ENCODE measurements at regions not wholly inside any gene's neighbourhood (a gene's known extent, or its start where the extent isn't known, plus 50 kb on each side); places are given as distances from the start of the nearest gene placed in this dataset.

DNA sequence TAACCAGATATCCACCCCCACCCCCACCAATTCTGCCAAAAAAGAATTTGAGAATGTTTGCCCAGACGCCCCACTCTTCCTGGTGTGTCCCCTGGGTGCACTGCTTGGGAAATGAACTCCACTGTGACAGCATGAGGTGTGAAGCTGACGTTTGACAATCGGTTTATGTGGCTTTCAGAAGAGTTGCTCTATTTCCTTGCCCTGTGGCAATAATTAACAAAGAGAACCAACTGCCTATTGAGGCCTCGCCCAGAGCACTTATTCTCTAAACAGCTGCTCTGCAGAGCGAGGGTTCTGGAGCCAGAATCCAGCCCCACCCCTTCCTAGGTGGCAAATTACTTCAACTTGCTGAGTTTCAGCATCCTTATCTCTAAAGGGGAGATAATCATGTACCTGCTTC lies 115.8 kb upstream of the SIX3 start:
- DNase-seq = no peak

DNA sequence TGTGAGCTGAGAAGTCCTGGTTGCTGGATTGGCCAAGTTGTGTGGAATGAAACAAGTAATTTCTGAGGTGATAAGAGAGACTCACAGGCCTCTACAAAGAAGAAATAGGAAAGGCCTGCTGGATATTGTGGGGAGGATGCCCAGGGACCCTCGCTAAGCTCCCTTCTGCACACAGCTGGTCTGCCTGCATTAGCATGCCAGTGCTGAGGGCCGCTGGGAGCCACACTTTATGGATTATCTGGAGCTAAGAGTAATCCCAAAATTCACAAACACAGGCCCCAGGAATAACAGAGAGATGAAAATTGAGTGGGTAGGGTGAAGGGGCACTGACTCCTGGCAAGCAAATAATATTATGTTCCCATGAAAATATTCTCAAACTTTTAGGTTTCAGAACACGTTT lies 114.9 kb upstream of the SIX3 start:
- no peak for DNase-seq

DNA sequence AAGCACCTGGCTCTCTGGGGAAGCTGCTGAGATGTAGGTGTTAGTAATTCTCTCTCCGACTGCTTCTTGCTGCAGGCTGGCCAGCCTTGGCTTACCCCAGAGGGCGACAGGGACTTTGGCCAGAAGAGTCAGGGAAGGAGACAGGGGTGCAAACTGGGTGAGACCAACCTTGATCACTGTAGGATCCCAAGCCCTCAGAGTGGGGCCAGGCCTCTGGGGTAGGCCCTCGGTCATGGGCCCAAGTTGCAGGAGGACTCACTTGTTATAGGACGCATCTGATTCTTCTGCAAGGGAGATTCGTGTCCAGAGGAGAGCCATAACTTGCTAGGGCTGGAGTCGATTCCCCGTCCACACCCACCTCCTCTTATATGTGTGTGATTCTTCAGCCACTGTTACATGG lies 111.7 kb upstream of the SIX3 start:
- no peak for DNase-seq

DNA sequence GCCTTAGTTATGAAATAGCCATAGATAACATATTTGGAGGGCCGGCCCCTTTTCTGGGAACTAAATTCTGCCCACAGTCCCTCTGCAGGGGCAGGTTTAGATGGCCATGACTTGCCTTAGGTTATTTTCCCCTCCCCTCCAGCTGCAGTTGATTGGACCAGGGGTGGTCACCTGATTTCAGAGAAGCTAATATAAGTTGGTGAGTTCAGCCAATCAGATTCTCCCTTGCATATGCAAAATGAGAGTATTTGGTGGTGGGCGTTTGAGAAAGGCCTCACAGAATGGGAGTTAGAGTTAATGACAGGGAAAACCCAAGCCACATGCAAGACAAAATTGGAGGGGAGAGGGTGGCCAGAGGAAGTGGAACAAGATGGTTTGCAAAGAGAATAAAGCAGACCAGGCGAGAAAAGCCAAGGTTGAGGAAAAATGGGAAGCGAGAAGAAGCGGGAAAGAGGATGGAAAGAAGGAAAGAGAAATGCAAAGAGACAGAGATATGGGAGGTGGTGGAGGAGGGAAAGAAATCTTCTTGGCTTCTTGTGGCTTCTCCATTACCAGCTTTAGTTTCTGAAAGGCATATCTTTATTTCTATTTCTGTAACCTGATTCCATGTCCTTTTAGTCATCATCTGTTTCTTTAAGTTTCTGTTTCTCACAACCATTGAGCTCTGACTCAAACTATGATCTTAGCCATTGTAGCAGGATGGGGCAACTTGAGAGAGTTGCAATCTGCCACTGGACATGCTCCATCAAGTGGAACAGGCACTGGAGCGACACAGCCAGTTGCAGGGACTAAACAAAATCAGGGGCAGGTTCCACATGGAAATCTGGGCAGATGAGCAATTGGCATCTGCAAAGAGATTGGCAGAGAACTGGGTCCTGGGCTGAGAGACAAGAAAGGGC lies 108.1 kb upstream of the SIX3 start:
- no peak for DNase-seq

DNA sequence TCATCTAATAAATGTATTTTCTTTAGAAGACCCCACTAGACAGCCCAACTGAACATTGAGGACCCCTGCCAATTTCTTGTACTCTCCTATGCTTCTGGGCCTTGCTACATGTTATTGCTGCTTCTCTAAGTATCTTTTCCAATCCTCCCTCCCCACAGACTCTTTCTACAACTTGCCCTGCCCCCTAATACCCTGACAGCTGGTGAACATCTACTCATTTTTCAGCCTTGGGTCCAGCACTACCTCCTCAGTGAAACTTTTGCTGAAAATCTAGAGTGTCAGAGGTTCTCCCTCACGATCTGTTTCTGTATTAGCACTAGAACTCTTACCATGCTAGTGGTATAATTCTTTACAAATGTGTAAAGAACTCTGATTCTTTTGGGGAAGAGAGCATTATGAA lies 106.8 kb upstream of the SIX3 start:
- no peak for DNase-seq

DNA sequence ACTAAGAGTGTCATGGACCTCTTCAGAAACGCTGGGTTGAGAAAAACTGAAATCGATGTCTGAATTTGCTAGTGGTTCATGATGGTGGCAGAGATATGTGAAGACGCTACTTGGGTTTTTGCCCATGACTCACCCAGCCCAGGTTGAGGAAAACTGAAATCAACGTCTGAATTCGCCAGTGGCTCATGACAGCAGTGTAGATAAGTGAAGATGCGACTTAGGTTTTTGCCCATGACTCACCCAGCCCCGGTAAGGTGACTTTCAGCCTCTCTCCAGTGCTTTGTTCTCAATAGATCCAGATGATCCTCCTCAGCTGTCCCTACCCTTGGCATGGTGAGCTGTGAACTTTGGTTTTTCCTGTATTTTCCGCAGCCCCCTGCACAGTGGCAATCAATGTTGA lies 105.3 kb upstream of the SIX3 start:
- DNase-seq = peak; percentile 29

DNA sequence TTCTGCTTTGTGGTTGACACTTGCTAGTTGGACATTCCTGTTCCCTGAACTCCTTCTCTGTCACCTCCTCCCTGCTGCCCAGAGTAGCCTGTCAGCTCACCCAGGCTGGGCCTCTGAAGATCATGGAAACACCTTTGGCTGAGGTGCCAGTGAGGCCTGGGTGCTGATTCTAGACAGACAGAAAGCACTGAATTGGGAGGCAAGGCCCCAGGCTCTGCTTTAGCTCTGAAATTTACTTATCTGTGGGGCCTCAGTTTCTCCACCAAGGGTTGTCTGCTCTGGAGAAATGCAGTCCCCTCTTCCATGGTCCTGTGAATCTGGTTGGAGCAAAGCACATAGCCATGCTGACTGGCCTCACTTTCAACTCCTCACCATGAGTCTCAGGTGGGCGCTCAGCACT lies 104.6 kb upstream of the SIX3 start:
- DNase-seq = no peak

DNA sequence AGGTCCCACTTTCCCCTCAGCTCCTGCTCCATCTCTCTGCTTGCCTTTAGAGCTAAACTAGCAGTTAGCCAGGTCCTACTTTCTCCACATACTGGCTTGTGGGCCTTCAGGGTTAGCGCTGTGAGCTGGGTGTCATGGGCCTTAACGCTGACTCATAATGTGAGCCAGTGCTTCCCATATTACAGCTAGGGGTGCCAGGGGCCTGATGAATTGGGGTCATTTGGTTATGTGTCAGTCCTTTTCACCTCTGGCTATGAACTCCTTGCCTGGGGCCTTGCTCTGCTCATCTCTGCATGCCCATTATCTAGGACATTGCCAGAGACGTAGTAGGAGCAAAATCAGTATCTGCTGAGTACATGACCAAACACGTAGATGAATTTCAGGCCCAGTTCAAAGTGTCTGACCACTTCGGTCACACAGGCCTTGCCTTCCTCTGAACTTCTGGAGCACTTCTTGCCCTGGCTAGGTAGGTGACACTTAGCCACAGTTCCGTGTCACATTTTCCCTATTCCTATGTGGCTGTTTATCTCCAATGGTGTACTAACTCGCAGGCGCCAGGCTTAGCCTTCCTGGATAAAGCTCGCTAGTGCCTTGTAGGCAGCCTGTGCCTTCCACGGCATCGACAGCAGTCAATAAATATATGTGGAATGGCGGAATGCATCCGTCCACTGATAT lies 103.2 kb upstream of the SIX3 start:
- DNase-seq = no peak

DNA sequence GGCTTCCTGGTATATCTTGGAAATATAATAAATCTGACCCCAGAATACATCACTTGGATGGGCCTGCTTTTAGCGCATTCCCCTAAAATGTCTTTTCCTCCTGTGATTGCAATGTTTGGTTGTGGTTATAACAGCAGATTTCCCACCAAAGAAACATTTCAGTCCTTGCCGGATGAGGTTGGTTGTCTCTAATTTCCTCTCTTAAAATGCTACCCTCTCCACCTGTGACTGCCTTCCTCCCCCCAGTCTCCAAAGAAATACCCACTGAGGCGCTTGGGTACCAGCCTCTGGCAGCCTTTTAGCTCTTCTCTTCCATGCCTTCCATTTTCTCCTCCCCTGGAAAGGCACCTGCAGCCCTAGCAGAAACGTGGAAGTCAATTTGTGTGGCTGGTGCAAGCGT lies 102.1 kb upstream of the SIX3 start:
- DNase-seq = no peak

DNA sequence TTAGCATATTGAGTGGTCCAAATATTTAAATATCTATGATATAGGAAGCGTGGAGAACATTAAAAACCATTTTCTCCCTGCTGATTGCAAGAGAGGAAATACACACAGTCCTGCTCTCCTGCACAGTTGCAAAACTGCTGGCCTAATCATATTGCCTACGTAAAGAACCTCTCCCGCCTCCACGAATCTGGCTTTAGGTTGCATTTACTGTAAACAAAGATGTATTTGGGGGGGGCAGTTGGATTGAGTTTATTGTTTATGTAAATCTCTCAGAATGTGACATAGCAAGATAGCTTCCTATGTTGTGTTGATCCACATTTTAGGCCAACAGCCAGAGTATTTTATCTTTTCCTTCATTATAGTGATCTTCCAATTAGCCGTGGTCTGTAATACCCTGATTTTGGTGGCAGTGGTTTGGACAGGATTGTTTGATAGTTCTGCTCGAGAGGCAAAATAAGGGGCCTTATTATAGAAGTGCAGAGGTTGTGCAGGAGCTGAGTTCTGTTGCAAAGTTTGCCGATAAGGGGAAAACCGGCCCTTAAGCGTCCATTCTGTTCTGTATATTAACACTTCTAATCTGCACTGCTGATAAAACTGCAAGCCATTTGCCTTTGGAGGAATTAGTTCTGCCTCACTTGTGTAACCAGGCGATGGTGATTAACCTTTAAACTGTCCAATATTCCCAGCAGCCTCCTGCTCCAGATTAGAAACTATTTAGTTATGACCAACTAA lies 101.6 kb upstream of the SIX3 start:
- no peak for DNase-seq

DNA sequence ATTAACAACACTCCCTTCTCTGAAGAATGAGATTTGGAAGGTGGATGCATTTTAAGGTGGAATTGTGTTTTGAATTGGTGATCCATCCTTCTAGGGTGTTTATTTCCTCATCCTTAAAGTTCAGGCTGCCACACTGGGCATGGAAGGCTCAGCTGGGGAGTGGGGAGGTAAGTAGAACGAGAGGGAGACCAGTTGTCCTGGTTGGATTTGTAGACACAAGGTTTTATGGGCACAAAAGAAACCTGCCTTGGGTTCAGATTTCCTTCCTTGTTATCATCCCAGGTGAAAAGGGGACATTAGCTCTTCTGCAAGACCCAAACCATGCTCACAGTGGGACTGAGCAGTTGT lies 101.0 kb upstream of the SIX3 start:
- DNase-seq = no peak

DNA sequence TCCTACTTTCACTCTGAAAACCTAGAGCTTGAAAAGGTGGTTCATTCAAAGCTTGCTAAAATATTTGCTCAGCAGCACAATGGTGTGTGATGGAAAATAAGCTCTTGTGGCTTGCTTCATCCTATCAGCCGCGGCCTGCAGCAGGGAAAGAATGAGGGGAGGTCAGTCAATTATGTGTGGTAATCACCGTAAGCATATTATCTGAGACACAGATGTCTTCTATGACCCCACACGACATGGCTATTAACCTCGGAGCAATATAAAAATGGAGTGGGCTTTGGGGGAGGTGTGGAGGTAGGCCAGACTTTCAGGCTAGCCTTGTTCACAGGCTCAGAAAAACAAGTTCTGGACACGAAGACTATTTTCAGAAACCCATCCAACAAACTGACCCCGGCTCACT lies 98.4 kb upstream of the SIX3 start:
- no peak for DNase-seq

DNA sequence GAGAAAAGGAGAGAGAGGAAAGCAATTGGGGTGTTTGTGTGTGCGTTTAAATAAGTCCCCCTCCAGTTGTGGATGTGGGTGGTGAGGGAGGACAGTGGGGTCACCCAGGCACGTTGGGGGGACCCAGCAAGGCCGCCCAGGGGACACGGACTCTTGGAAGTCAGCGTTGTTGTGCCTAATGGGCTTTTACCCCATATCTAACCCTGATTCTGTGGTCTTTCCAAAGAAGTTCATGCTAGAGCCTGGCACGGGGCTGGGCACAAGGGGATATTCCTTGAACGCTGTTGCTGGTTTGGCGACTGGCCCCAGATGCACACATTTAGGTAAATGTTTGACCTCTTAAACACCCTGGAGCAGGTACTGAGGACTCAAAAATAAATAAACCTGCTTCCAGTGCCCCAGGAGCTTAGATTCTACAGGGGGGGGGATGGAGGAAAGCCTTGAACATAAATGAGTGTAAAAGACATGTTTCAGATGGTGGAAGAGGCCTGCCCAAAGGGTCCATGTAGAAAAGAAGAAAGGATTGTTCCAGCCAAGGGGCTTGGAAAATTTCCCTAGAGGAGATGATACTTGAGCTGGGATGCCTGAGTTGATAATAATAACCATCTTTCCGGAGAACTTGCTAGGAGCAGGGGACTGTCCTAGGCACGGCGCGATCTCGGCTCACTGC lies 97.7 kb upstream of the SIX3 start:
- DNase-seq = no peak

DNA sequence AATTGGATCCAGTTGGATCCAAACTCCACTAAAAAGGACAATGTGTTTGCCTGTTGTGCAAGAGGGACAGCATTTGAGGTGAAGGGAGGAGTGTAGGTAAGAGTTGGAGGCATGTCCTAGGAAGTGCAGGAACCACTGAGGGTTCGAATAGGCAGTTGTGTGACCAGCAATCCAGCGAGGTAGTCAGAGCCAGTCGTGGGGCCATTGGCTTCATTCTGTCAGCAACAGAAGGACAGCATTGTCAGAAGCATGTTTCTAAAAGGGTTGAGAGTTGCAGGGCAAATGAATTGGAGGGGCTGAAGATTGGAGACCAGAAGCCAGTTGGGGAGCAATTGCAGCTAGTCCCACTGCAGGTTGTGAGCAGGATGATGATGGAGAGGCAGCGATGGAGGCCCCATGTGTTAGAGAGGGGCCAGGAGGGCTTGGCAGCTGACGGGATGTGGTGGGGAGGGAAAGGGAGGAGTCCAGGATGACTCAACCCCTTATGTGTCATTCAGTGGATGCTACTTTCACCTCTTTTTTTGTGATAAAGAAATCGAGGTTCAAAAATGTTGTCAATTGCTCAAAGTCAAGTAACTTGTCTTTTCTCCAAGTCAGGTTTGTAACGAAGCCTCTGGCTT lies 96.7 kb upstream of the SIX3 start:
- no peak for DNase-seq

DNA sequence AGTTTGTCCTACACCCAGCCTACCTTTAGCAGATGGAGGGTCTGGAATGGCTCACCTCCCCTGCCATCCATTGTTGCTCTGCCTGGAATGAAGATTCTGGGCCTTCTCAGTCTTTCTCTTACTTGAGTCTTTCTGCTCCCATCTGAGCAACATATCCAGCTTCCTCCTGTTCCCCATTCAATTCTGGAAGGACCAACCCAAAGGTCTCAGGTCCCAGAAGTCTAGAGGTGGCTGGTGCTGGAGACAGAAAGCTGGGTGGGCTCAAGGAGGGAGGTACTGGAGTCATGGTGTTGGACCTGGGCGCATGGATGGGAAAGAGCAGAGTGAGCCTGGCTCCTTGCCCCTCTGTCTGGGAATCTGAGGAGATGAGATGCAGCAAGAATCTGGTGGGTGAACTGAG lies 93.5 kb upstream of the SIX3 start:
- no peak for DNase-seq

DNA sequence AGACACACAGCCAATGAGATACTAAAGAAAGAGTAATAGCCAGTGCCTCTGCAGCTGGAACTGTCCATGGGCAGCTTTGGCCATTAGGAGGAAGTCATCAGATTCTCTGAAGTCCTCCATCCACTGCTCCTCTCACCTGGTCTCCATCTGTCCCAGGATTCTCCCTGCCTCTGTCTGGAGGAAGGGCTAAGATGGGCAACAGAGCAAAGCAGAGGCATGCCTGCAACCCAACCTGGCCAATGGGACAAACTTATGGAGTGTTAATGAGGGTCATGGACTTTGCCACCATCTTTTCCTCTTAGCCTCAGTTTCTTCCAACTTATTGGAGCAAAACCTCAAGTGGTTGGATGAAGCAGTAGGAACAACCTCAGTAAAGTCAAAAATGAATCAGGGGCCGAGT lies 91.5 kb upstream of the SIX3 start:
- no peak for DNase-seq

DNA sequence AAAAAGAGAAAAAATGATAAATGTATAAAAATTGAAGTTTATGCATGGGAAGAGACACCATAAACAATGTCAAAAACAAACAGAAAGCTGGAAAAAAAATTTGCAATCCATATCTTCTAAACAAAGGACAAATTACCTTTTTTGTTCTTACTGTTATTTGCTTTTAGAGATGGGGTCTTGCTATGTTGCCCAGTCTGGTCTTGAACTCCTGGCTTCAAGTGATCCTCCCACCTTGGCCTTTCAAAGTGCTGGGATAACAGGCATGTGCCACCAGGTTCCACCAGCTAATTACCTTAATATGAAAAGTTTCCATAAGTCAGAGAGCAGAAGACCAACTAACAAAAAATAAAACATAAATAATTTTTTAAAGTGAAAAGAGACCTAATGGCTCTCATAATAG lies 90.0 kb upstream of the SIX3 start:
- DNase-seq = no peak

DNA sequence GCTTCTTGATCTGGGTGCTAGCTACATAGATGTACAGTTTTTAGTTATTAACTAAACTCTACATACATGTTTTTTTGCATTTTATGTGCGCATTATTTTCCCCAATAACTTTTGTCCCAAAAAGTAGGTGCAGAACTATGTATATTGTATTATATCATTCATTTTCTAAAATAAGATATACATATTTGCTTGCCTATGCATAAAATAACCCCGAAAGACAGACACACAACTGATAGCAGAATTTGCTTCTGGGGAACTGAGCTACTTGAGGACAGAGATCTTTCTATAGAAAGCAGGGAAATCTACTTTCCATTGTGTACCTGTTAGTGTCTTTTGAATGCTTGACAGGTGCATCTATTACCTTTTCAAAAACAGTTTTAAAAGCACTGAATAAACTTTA lies 88.9 kb upstream of the SIX3 start:
- DNase-seq = no peak

DNA sequence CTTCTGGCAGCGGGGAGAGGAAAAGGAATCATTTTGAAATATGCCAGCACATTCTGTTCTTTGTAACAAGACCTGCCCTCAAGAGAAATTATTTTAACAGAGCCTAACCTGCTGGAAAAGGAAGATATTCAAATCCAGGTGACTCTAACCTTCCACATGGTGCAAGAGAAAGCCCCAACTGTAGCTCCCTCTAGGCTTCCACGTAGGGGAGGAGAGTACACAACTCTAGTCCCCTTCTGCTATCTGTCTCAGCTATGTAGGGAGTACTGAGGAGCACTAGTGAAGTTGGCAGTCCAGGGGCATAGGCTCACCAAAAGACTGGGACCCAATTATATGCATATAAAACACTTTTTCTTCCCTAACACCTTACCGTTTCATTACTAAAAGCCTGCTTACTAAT lies 82.2 kb upstream of the SIX3 start:
- no peak for DNase-seq

DNA sequence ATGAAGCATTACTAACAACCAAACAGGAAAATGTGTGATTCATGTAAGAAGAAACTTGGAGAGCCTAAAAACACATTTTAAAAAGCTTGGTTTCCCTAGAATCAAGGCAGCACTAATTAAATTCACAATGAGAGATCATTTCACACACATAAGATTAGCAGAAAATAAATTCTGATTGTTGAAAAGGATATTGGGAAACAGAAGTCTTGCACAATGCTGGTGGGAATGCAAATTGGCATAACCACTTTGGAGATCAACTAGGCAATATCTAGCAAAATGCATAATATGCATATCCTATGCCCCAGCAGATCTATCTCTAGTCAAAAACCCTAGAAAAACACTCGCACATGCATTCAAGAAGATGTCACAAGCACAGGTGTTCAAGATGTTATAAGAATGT lies 75.3 kb upstream of the SIX3 start:
- no peak for DNase-seq

DNA sequence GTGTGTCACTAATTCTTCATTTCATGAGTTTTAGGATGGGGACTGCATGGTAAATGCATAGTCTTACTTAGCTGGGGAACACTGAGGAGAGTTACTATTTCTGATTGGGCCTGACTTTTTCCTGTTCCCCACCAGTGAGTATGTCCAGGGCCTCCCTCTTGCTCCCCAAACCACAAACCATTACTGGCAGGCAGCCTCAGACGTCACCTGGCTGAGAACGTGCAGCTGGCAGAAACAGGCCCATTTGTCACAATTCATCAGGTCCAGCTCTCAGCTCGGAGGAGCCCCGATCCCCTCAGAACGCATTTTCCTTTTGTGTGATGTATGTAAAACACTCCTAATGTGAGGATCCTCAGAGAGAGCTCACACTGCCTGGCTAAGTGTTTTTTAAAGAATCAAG lies 71.7 kb upstream of the SIX3 start:
- no peak for DNase-seq

DNA sequence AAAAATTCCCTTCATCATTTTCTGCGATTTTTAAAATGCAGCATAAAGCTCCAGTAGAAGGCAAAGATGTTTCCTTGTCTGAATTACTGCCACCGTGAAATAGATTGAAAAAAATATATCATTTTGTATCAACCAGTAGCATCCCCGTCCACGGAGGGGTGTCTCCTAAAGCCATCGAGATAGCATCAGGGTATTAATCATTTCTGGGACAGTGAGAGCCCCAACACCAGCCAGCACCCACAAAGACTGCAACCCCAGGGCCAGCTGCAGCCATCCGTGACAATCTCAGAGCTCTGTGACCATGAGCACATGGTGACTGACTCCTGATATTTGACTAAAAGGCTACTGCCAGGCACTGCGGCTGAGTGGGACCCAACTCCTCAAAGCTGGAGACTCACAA lies 64.1 kb upstream of the SIX3 start:
- DNase-seq = no peak
